T-helper 2 cell (primary cell): ENCODE measurements at regions not wholly inside any gene's neighbourhood (a gene's known extent, or its start where the extent isn't known, plus 50 kb on each side); places are given as distances from the start of the nearest gene placed in this dataset.
"Not testable (repeated sequence)": the region's sequence is repeated elsewhere in the genome, so short reads cannot be mapped to it uniquely, and the experiment has no call there.

Experiments
- DNase-seq, 5 experiments: peaks; one replicate each; pipeline versions ENCODE4 v3.0.0 to v3.0.0-alpha.2; 2012 to 2022

DNA sequence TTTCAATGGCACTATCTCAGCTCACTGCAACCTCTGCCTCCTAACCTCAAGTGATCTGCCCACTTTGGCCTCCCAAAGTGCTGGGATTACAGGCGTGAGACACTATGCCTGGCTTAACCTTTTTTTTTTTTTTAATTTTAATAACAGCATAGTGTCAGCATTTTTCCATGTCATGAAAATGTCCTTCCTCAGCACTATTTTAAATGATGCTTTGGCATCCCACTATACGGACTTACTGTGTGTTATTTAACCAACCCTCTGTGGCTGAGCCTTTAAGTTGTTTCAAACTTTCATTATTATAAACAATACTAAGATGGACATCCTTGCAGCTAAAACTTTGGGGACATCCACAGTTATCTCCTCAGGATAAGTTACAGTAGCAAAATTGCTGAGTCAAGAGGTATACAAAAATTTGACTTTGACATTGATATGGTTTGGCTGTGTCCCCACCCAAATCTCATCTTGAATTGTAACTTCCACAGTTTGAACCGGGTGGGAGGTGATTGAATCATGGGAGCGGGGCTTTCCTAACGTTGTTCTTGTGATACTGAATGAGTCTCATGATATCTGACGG, 123.8 kb upstream of the JARID2 start:
- DNase-seq: no peak

DNA sequence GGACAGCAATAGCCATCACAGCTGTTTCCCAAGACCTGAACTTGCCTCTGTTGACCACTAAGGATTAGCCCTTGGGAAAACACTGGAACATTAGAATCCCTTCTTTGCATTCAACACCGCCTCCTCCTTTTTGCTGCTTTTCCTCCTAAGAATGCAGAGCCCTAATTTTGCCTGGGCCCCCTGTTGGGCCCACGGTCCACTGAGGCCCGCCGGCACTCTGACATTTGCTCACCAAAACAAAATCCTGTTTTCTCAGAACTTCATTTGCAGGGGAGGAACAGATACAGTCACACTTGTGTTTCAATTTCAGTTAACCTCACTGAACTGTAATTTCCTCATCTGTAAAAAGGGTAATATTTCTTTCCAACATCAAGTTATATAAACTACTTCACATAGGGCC, 116.0 kb upstream of the JARID2 start:
- peak in 1 of 5 experiments; percentile 16 for DNase-seq

DNA sequence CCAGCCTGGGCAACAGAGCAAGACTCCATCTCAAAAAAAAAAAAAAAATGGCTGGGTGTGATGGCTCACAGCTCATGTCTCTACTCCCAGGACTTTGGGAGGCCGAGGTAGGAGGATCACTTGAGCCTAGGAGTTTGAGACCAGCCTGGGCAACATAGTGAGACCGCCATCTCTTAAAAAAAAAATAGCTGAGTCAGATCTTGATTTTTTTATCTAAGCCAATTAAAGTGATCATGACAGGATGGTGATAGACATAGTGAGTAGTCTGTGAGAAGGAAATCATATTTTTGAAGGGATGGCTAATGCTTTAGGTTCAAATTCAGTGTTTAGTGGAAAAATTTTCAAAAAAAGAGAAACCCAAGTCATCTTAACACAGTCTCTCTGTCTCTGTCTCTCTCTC, 114.6 kb upstream of the JARID2 start:
- no peak for DNase-seq

DNA sequence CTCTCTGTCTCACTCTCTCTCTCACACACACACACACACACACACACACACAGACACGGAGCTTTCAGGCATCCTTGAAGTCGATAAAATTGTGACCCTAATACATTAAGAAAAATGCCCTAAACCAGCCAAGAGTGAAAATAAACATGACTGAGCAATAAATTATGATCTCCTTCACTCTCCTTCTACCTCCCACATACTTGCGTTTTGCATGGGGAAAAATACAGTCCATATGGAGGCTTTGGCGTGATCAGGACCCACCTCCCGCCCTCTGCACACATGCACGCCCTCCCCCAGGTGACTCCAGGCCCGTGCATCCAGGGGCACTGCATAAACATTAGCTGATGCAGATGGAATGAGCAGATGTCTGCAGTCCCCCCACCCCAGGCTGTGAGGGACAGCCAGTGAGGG, 114.2 kb upstream of the JARID2 start:
- DNase-seq: no peak

DNA sequence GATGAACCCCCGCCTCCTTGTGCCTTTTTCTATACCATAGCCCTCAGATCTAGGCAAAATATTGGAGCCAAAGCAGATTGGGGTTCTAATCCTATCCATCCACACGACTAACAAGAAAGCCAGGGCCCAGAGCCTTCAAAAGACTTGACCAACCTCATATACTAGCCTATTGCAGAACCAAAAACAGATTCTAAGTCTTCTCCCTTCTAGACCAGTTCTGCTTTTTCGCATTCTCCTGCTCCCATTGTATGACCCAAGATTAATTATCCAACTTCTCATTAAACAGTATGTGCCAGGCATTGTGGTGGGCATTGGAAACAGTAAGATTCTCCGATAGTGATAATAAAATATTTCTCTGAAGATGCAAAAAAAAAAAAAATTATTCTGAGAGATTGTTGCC, 113.7 kb upstream of the JARID2 start:
- DNase-seq: no peak

DNA sequence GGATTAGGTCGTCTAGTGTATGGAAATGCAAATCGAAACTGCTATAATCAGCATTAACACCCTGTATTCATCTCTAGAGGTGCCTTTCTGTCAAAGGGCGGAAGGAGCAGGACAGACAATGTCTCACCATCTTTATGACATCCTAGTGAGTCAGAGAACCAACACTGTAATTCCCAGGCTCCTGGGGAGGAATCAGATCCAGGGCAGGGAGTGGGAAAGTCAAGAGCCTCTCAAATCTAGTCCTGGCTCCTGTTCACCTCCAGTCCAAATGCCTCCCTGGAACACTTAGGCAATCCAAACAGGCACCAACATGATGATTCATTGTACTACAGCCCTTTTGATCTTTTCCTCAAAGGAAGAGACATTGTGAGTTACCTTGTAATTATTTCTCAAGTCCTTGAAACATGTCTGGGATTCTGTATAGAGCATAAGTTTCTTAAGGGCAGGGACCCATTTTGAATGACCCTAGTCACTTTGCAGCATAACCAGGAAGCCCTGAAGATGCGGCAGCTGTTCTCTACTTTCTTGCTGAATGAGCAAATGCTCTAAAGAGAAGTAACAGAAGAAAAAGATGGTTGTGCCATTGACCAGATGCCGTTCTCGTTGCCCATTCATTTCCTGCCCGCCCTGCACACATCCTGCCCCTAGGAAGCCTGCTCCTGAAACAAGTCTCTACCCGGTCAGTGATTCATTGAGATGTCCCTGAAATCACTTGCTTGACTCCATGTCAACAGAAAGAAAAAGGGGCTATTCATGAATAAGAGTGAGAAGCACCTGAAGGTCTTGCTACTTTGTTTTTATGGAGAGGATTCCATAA, 112.8 kb upstream of the JARID2 start:
- no peak for DNase-seq

DNA sequence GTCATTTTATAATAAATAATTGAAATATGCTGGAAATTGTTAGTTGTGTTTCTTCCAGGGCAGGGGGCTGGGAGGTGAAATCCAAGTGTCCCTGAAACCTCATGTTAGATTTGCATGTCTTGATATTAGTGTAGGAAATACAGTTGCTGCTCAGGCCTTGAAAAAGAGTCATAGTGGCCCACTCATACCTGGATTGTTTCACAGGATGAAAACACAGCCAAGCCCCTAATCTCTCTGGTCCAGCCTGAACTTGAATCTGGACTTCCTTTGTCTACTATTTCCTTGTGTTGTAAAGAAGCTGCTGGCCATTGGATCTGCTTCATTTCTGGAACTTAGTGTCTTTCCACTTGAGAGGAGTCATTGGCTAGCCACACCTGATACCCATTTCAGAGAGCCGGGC, 108.8 kb upstream of the JARID2 start:
- DNase-seq: no peak

DNA sequence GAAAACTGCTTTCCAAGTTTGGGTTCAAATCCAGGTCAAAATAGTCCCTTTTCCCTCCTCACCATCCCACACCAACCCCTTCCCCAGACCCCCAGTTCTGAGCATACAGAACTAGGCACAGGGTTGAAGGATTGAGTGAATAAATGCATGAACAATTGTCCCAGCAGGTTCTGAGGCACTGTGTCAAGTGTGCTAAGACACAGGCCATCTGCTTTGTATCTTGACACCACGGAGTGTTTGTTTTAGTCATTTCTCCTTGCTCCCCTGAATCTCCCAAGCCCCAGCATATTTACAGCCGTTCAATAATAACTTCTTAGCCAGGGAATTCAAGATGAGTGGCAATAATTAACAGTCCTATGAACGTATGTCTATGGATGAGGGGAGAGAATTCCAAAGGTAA, 102.8 kb upstream of the JARID2 start:
- DNase-seq: no peak

DNA sequence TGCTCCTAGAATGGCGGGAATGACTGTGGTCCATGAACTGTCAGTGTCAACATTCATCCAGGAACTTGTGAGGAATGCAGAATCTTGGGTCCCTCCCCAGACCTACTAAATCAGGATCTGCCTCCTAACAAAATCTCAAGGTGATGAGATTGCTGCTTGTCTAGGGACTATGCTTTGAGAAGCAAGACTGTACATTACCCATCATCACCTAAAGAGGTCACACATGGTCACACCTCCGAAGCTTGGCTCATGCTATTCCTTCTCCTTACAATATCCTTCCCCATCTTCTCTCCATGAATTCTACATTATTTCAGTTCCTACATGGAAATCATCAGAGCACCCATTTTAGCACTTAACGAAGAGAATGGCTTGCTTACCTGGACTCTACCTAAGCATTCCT, 102.3 kb upstream of the JARID2 start:
- DNase-seq: no peak

DNA sequence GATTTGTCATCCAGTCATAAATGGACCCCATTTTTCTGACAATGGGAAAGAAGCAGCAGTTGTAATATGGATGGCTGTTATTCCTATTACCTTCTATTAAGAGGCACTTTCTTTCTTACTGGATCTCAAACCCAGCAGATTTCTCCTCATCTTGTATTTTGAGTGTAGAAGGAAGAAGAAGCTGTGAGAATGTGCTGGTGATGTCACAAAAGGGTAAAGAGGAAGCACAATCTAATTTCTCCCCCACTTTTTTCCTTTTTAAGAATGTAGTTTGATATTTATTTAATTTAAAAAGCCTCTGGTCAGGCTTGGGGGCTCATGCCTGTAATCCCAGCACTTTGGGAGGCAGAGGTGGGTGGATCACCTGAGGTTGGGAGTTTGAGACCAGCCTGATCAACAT, 100.0 kb upstream of the JARID2 start:
- DNase-seq: no peak

DNA sequence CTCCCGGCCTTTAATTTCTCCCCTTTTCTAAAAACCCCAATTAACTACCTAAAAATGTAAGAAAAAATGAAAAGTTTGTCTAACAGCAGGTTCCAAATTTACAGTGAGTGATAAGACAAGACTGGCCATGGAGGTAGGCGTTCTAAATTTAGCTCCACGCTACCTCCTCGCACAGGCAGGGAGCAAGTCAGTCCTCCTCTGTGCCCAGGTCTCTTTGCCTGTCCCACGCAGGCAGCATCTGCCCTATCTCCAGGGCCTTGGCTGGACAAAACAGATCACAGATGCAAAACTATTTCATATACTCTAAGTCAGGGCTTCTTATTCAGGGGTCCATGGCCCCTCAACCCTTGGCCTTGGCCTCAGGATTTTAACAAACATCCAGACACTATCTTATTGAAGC, 98.0 kb upstream of the JARID2 start:
- DNase-seq: no peak

DNA sequence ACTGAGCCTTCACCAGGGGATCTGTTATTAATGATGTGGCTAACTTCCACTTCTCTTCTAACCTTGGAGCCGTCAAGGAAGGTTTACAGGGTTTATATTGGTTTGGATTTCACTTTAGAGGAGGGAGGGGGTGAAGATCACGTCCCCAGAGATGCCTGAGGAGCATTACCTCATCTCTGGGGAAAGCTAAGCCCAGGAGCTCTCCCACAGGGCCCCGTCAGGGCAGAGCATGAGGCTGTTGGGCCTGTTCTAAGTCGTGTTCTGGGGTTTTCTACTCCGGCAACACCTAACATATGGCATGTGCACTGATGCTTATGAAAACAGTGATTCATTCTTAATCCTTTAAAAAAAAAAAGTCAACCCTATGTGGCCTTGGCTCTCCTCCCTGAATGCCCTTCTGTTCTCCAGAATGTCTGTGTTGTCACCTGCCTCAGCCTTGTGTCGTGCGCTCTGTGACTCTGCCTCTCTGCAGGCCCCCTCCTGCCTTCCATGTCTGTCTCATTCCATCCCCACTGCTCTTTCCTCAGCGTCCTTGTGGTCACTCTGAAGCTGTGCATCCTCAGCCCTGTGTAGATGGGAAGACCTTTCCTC, 97.4 kb upstream of the JARID2 start:
- no peak for DNase-seq

DNA sequence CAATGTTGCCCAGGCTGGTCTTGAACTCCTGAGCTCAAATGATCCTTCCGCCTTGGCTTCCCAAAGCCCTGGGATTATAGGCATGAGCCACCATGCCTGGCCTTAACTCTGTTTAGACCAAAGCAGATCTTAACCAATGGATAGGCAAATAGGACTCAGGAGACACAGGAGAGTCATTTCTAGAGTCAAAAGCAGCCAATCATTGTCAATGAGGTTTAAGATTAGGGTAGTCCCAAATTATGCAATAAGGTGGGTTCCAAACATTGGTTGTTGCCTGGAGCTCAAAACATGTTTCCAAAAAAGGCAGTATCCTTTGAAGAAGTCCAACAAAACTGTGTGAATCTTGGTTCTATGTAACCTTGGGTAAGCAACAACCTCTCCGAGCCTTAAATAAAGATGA, 95.7 kb upstream of the JARID2 start:
- DNase-seq: no peak

DNA sequence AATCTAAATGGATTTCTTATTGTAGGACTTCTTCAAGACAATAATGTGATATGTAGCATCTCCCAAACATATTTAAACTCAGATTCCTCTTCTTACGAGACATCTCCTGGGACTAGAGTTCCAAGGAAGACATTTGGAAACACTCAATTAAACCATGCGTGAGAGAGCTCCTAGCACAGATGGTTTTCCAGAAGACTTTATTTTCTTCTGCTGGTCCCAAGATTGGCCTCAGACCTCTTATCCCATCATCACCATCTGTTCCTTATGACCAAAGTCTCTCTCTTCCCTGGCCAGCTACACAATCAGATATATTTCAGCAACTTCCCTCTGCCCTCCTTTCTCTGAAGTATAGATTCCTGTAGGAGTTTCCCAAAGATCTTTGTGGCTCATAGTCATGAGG, 93.2 kb upstream of the JARID2 start:
- no peak for DNase-seq

DNA sequence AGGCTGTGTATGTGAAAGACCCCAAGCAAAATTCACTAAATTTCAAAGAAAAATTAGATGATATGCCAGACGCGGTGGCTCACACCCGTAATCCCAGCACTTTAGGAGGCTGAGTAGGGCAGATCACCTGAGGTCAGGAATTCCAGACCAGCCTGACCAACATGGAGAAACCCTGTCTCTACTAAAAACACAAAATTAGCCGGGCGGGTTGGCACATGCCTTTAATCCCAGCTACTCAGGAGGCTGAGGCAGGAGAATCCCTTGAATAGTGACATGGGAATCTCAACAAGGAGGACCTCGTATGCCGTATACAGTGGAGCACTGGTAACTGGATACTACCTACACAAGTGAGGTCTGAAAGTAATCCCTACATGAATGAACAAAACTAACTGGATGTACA, 92.7 kb upstream of the JARID2 start:
- DNase-seq: no peak

DNA sequence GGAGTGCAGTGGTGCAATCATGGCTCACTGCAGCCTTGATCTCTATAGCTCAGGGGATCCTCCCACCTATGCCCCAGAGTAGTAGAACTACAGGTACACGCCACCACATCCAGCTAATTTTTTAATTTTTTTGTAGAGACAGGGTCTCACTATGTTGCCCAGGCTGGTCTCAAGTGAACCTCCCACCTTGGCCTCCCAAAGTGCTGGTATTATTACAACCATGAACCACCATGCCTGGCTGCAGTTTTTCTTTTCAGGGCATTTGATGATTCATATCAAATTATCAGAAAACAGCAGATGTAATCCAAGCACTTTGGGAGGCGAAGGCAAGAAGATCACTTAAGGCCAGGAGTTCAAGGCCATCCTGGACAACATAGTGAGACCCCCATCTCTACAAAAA, 88.4 kb upstream of the JARID2 start:
- DNase-seq: no peak

DNA sequence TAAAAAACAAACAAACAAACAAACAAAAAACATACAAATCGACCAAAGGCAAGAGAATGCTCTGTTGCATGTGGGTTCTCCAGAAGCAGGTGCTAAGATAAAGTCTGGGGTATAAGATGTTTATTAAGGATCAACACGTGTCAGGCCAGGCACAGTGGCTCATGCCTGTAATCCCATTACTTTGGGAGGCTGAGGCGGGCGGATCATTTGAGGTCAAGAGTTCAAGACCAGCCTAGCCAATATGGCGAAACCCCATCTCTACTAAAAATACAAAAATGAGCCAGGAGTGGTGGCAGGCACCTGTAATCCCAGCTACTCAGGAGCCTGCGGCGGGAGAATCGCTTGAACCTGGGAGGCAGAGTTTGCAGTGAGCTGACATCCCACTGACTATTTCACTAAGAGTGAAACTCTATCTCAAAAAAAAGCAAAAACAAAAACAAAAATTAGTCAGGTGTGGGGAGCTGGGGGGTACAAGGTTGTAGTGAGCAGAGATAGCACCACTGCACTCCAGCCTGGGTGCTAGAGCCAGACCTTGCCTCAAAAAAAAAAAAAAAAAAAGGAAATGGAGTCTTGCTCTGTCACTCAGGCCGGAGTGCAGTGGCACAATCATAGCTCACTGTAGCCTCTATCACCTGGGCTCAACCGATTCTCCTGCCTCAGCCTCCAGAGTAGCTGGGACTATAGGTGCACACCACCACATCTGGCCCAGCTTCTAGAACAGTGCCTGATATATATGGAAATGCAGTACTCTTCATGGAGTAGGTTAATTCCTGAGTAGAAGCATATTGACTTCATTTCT, 86.8 kb upstream of the JARID2 start:
- no peak for DNase-seq

DNA sequence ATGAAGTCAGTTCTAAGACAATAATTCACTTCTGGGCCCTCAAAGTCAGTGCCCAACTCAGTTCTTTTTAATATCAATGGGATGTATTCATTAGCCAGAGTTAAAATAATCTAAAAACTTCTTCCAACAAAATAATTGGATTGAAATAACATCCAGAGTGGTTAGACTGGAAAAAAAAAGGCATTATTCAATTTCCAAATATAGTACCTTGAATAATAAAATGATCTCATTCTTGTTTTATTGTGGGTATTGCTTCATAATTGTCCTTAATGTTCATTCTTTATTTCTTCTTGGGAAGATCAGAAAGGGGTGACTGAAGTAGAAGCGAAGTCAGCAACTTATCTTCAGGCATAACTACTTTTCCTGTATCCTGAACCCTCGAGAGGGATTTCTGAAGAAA, 85.1 kb upstream of the JARID2 start:
- DNase-seq: no peak

DNA sequence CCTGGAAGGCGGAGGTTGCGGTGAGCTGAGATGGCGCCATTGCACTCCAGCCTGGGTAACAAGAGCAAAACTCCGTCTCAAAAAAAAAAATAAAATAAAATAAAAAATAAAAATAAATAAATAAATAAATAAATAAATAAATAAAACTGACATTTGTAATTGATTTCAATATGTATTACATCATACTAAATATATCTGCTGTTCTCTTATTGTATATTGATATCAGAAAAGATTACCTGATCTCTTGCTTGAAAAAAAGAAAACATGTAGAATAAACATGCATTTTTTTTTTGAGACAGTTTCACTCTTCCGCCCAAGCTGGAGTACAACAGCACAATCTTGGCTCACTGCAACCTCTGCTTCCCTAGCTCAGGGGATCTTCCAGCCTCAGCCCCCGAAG, 81.0 kb upstream of the JARID2 start:
- DNase-seq: not testable (repeated sequence)

DNA sequence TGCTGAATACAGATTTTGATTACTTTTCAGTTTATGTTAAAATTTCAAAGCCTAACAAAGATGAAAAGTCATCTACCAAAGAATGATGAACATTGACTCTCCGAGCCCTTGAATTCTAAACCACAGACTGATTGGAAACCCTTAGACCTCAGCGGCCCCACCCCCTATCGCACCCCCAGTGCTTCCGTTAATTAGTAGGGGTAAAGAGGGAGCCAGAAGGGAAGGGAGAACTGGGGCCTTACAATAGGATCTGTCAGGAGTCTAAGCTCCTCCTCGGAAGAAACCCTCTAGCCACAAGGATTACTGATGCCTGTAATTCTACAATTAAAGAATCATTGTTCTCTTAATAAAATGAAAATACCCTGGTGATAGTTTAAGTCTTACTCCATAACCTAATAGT, 79.7 kb upstream of the JARID2 start:
- DNase-seq: no peak

DNA sequence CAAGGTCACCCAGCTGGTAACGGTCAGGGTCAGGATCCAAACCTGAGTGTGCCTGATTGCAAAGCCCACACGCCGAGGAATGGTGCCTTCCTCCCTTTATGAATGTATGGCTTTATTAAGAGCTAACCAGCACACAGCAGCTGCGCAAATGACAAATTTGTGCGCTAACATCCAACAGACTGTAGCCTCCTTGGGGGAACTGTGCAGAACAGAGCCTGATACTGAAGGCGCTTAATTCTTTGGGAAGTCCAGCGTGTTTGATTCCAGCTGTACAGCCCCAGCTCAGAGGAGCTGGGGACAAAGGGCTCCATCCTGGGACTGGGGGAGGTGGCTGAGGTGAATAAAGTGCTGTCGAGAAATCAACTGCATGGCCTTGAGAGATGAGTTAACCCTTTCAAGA, 75.7 kb upstream of the JARID2 start:
- DNase-seq: no peak

DNA sequence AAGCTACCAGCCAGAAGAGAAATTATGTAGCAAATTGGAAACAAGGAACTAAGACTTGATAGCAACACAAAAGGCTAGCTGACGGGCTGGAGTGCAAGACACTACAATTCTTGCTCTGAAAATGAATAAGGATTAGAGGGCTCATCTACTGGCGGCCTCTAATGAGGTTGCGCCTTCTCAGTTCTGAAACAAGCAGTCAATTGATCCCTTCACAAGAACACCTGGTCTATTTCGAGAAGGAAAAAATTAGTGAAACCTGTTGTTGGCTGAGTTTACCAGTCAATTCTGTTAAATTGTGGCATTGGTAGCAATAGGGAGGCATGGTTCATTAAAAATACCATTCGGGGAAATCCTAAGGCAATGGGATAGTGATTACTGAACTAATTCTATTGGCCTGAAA, 74.8 kb upstream of the JARID2 start:
- peak in 1 of 5 experiments; percentile 3 for DNase-seq

DNA sequence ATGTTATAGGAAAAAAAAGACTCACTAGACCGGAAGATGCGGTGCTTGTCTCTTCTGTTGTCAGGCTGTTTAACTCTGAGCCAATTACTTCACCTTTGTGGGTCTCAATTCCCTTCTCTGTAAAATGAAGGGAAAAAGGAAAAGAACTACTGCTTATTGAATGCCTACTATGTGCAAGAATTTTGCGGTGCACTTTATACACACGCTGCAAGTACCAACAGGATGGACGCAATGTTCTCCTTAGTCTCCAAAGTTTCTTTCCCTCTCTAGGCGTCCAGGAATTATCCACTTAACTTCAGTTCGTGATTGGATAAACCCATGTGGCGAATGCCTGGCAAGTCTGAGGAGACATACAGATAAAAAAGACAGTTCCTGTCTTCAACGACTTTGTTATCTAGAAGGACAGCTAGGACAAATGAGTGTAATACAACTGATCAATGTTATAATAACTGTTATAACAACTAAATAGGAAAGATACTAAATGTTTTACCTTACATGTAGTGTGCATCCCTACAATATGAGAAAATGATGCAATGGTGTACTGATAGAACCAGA, 69.0 kb upstream of the JARID2 start:
- no peak for DNase-seq
